Type B pancreatic cell (in vitro differentiated cells): ENCODE measurements at regions not wholly inside any gene's neighbourhood (a gene's known extent, or its start where the extent isn't known, plus 50 kb on each side); places are given as distances from the start of the nearest gene placed in this dataset.

Experiments used
- DNase-seq: peaks from one replicate; pipeline ENCODE4 v3.0.0; 2021; ENCODE audit warnings: mixed read lengths; ENCODE audit not compliant: unreplicated experiment; ENCODE audit errors: extremely low spot score
- H3K27ac Mint-ChIP-seq: 2 replicates; pipeline ENCODE4 v1.8.0; 2021; ENCODE audit warnings: mild to moderate bottlenecking, mixed read lengths
- H3K27me3 Mint-ChIP-seq: 2 replicates; pipeline ENCODE4 v1.8.0; 2021; ENCODE audit warnings: mixed read lengths
- H3K36me3 Mint-ChIP-seq: 2 replicates; pipeline ENCODE4 v1.8.0; 2021; ENCODE audit warnings: mixed read lengths
- H3K4me1 Mint-ChIP-seq: one replicate; pipeline ENCODE4 v1.8.0; 2021; ENCODE audit warnings: mixed read lengths; ENCODE audit not compliant: unreplicated experiment
- H3K4me3 Mint-ChIP-seq: 2 replicates; pipeline ENCODE4 v1.8.0; 2021; ENCODE audit warnings: mild to moderate bottlenecking, mixed read lengths
- H3K9me3 Mint-ChIP-seq: 2 replicates; pipeline ENCODE4 v1.8.0; 2021; ENCODE audit warnings: mixed read lengths
- TF ChIP-seq, protein P1 (sequence below): fragments of 200-600 bp; sonication (generic); conservative IDR thresholded peaks from 2 replicates; pipeline ENCODE4 v1.5.0; 2021; ENCODE audit warnings: antibody characterized with exemption, mild to moderate bottlenecking

DNA sequence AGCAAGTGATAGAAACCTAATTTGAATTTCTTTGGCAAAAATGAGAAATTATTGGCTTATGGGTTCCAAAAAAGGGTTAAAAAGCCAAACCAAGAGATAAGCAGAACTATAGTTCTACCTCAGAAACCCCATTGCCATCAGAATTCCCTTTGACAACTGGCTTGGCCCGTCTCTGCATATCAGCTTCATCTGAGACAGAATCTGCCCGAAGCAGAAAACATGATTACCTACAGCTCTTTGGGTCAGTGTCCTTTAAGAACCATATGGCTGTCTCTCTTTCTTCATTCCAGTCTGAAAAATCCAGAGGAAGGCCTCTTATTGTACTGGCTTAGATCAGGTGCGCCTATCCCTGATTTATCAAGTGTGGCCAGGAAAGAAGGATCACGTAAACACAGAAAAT lies 49.8 kb upstream of the AGPS start:
- Mint-ChIP-seq H3K36me3 (peaks cover 3% of the 10 kb centered on the region), H3K4me1 (peaks cover 9% of the 10 kb centered on the region), H3K9me3 (no peaks in the 10 kb centered on the region), H3K4me3 (no peak overlapping the region), H3K27ac (no peak overlapping the region), H3K27me3 (no peaks in the 10 kb centered on the region)
- TF ChIP-seq, protein P1, sequence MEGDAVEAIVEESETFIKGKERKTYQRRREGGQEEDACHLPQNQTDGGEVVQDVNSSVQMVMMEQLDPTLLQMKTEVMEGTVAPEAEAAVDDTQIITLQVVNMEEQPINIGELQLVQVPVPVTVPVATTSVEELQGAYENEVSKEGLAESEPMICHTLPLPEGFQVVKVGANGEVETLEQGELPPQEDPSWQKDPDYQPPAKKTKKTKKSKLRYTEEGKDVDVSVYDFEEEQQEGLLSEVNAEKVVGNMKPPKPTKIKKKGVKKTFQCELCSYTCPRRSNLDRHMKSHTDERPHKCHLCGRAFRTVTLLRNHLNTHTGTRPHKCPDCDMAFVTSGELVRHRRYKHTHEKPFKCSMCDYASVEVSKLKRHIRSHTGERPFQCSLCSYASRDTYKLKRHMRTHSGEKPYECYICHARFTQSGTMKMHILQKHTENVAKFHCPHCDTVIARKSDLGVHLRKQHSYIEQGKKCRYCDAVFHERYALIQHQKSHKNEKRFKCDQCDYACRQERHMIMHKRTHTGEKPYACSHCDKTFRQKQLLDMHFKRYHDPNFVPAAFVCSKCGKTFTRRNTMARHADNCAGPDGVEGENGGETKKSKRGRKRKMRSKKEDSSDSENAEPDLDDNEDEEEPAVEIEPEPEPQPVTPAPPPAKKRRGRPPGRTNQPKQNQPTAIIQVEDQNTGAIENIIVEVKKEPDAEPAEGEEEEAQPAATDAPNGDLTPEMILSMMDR, result no peak
- no peak for DNase-seq
